Spinal cord (tissue), 9 donors: ENCODE measurements at regions not wholly inside any gene's neighbourhood (a gene's known extent, or its start where the extent isn't known, plus 50 kb on each side); places are given as distances from the start of the nearest gene placed in this dataset.
"Not testable (repeated sequence)": the region's sequence is repeated elsewhere in the genome, so short reads cannot be mapped to it uniquely, and the experiment has no call there.

ENCODE experiments used
- DNase-seq, 6 donors: peaks; one replicate each; pipeline versions ENCODE4 v3.0.0 to v3.0.0-alpha.2; 2013 to 2015; ENCODE audit warnings: low spot score in 6 of 6, low read depth in 4 of 6
- H3K27ac ChIP-seq: one replicate; pipeline ENCODE4 v1.5.1; 2013; ENCODE audit warnings: low read depth, low read length, control low read depth
- H3K27me3 ChIP-seq: one replicate; pipeline ENCODE4 v1.6.1; 2013; ENCODE audit warnings: low read length; ENCODE audit not compliant: control insufficient read depth, insufficient read depth
- H3K36me3 ChIP-seq: one replicate; pipeline ENCODE4 v1.6.1; 2013; ENCODE audit warnings: low read length; ENCODE audit not compliant: control insufficient read depth, insufficient read depth
- H3K4me1 ChIP-seq: one replicate; pipeline ENCODE4 v1.6.1; 2013; ENCODE audit warnings: low read length; ENCODE audit not compliant: control insufficient read depth, insufficient read depth
- H3K4me3 ChIP-seq: one replicate; pipeline ENCODE4 v1.5.1; 2013; ENCODE audit warnings: low read depth, low read length, control low read depth
- H3K9me3 ChIP-seq: one replicate; pipeline ENCODE4 v1.6.1; 2013; ENCODE audit warnings: low read length; ENCODE audit not compliant: control insufficient read depth, insufficient read depth
- WGBS: methylation state at CpG from one replicate; pipeline ENCODE4 v1.1.5; 2013; ENCODE audit warnings: missing lambda C conversion rate; ENCODE audit not compliant: insufficient coverage; 5-methylcytosine and 5-hydroxymethylcytosine counted together
- donor health status: healthy.

GRCh38 chr14:106012361-106012725, 486.0 kb downstream of the TMEM121 start:
- not testable (repeated sequence) for H3K9me3 ChIP-seq, H3K27me3 ChIP-seq, DNase-seq, H3K27ac ChIP-seq, H3K36me3 ChIP-seq, H3K4me1 ChIP-seq, H3K4me3 ChIP-seq
- WGBS, result no CpG with 5 or more reads among the region's 3 CpGs

GRCh38 chr14:106013879-106014376, 487.5 kb downstream of the TMEM121 start:
- no peaks in the 10 kb centered on the region for H3K36me3 ChIP-seq
- 40% methylated on average over 1 of the region's 6 CpGs for WGBS
- DNase-seq, result no peak
- no peak overlapping the region for H3K4me3 ChIP-seq
- H3K27me3 ChIP-seq, result no peaks in the 10 kb centered on the region
- peaks cover 3% of the 10 kb centered on the region for H3K9me3 ChIP-seq
- no peak overlapping the region for H3K27ac ChIP-seq
- H3K4me1 ChIP-seq, result no peaks in the 10 kb centered on the region

- not testable (repeated sequence) for H3K4me3 ChIP-seq, H3K9me3 ChIP-seq, H3K27ac ChIP-seq, H3K27me3 ChIP-seq, H3K4me1 ChIP-seq, H3K36me3 ChIP-seq, DNase-seq
- no CpG with 5 or more reads among the region's 3 CpGs for WGBS
Observed at GRCh38 chr14:106017952-106018351, 491.6 kb downstream of the TMEM121 start.

GRCh38 chr14:106021832-106022231, 495.4 kb downstream of the TMEM121 start:
- Histone ChIP-seq H3K4me1 (no peaks in the 10 kb centered on the region), H3K36me3 (no peaks in the 10 kb centered on the region), H3K9me3 (peaks cover 3% of the 10 kb centered on the region), H3K27ac (no peak overlapping the region), H3K27me3 (no peaks in the 10 kb centered on the region), H3K4me3 (no peak overlapping the region)
- WGBS, result no CpG with 5 or more reads among the region's 3 CpGs
- DNase-seq, result no peak

GRCh38 chr14:106022648-106023047, 496.3 kb downstream of the TMEM121 start:
- H3K36me3 ChIP-seq, H3K4me1 ChIP-seq, DNase-seq, H3K9me3 ChIP-seq, H3K27me3 ChIP-seq, H3K4me3 ChIP-seq, H3K27ac ChIP-seq: not testable (repeated sequence)
- no CpG with 5 or more reads among the region's 5 CpGs for WGBS

- Histone ChIP-seq H3K36me3 (no peaks in the 10 kb centered on the region), H3K27ac (no peak overlapping the region), H3K9me3 (peaks cover 3% of the 10 kb centered on the region), H3K27me3 (no peaks in the 10 kb centered on the region), H3K4me3 (no peak overlapping the region), H3K4me1 (no peaks in the 10 kb centered on the region)
- no peak for DNase-seq
- WGBS, result no CpG with 5 or more reads among the region's 1 CpG
Observed at GRCh38 chr14:106023411-106023810, 497.0 kb downstream of the TMEM121 start.

- no peak for DNase-seq
- Histone ChIP-seq H3K36me3 (no peaks in the 10 kb centered on the region), H3K4me1 (no peaks in the 10 kb centered on the region), H3K9me3 (peaks cover 5% of the 10 kb centered on the region), H3K27ac (no peak overlapping the region), H3K27me3 (no peaks in the 10 kb centered on the region), H3K4me3 (no peak overlapping the region)
- WGBS, result no CpG with 5 or more reads among the region's 7 CpGs
Observed at GRCh38 chr14:106024983-106025604, 498.7 kb downstream of the TMEM121 start.

- WGBS, result no CpG with 5 or more reads among the region's 6 CpGs
Observed at GRCh38 chr14:106026026-106026425, 499.6 kb downstream of the TMEM121 start.

GRCh38 chr14:106027759-106028158, 501.4 kb downstream of the TMEM121 start:
- not testable (repeated sequence) for H3K9me3 ChIP-seq

More at GRCh38 chr14:106026026-106026425, 499.6 kb downstream of the TMEM121 start:
- Histone ChIP-seq H3K4me3 (no peak overlapping the region), H3K9me3 (peaks cover 5% of the 10 kb centered on the region), H3K36me3 (no peaks in the 10 kb centered on the region), H3K27me3 (no peaks in the 10 kb centered on the region), H3K27ac (no peak overlapping the region), H3K4me1 (no peaks in the 10 kb centered on the region)
- no peak for DNase-seq

GRCh38 chr14:106029959-106030358, 503.6 kb downstream of the TMEM121 start:
- H3K9me3 ChIP-seq, result peaks cover 7% of the 10 kb centered on the region
- no peaks in the 10 kb centered on the region for H3K27me3 ChIP-seq
- no peaks in the 10 kb centered on the region for H3K4me1 ChIP-seq
- H3K4me3 ChIP-seq, result no peak overlapping the region
- DNase-seq, result no peak
- 83% methylated on average over 1 of the region's 4 CpGs for WGBS
- no peak overlapping the region for H3K27ac ChIP-seq
- no peaks in the 10 kb centered on the region for H3K36me3 ChIP-seq

More at GRCh38 chr14:106027759-106028158, 501.4 kb downstream of the TMEM121 start:
- H3K27ac ChIP-seq, H3K27me3 ChIP-seq, H3K4me3 ChIP-seq, H3K36me3 ChIP-seq, H3K4me1 ChIP-seq, DNase-seq: not testable (repeated sequence)
- WGBS, result 88% methylated on average over 4 of the region's 6 CpGs
